ENCODE measurements at regions not wholly inside any gene's neighbourhood (a gene's known extent, or its start where the extent isn't known, plus 50 kb on each side); places are given as distances from the start of the nearest gene placed in this dataset.

- FAIRE-seq (no peak), DNase-seq (ENCODE audit: low spot score) (no peak)
Measured at GRCh38 chrX:134173541-134174272, 63.3 kb upstream of the CCDC160 start.

DNA sequence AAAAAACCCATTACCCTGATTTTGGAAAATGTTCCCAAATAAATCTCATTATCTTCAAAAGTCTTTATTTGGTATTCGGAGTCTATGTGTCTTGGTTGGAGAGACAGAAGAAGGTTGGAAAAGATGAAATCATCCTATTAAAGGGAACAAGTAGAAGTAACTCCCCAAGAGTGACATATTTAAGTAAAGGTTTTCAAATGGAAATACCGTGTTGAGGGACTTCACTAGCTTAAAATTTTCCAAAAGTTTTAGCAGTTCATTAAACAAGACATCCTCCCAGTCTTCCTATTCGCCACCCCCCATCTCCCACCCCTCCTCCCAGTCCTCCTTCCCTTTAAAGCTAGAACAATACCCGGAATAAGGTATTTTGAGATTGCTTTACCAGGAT is 62.7 kb upstream of the CCDC160 start:
- DNase-seq (ENCODE audit: low spot score) = no peak
- no peak for FAIRE-seq

- no peak for FAIRE-seq
- DNase-seq (ENCODE audit: low spot score) = no peak
Measured at GRCh38 chrX:134174859-134175258, 62.1 kb upstream of the CCDC160 start.

GRCh38 chrX:134177527-134177926 is 59.5 kb upstream of the CCDC160 start:
- FAIRE-seq (no peak), DNase-seq (ENCODE audit: low spot score) (no peak)

DNA sequence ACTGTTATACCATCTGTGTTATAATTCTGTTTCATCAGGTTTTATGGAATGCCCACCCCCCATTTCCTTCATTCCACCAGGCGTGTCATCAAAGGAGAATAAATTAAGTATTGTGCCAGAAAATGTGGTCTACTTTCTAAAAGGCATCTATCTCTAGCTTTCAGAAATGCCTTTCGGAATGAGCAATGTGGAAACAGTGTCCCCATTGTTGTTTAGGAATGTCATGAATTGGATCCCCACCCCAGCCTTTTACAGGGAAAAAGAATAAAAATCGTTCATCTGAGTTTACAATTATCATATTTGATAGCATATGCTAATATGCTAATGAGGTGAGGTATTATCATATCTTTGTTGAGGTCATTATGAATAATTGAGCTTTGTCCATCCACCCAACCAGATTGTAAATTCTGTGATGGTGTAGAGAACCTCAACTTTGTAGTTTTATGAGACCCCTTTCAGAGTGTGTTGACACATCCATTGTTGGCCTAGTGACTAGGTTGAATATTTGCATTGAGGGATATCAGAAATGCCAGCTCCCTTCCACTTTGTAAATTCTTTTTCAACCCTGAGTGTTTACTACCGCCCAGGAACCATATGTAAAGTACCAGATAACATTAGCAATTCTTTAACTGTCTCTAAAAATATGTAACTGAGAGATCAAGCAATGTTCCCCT is 56.2 kb upstream of the CCDC160 start:
- no peak for FAIRE-seq

DNA sequence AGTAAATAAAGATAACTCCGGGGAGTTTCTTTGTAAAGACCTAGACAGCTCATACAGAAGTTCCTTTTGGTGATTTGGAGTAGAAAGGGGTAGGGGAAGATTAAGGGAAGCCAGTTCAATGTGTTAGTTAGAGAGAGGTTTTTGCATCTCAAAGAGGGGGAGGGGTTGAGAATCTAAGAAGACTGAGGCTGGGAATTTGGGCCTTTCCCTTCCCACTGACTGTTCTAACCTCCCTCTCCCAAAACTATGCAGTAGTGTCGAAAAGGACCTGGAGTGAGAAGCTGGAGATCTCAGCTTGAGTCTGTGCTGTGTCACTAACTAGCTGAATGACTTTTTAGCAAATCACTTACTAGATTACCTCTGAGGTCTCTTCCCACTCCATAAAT is 55.7 kb upstream of the CCDC160 start:
- FAIRE-seq = no peak
- DNase-seq (ENCODE audit: low spot score) = no peak

More for the DNA sequence above, 56.2 kb upstream of the CCDC160 start:
- DNase-seq (ENCODE audit: low spot score) = peak; percentile 5

- DNase-seq (ENCODE audit: low spot score) = no peak
- FAIRE-seq = no peak
Measured at GRCh38 chrX:134183665-134184064, 53.3 kb upstream of the CCDC160 start.

DNA sequence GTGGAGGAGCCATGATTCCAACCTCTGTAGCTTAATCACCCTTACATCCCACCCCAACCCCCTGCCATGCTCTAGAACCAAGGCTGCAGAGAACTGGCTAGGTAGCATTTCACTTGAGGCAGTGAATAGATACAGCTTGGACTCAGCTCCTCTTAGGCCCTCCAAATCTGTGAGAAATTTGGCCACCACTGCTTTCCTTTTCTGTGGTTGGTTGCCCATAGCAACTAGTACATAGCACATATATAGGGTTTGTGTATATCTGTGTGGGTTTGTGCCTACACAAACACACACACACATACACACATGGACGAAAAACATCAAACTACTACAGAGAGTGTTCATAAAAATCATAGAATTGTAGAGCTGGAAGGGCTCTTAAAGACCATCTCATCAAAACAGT is 52.0 kb upstream of the CCDC160 start:
- DNase-seq (ENCODE audit: low spot score) = no peak
- no peak for FAIRE-seq

DNA sequence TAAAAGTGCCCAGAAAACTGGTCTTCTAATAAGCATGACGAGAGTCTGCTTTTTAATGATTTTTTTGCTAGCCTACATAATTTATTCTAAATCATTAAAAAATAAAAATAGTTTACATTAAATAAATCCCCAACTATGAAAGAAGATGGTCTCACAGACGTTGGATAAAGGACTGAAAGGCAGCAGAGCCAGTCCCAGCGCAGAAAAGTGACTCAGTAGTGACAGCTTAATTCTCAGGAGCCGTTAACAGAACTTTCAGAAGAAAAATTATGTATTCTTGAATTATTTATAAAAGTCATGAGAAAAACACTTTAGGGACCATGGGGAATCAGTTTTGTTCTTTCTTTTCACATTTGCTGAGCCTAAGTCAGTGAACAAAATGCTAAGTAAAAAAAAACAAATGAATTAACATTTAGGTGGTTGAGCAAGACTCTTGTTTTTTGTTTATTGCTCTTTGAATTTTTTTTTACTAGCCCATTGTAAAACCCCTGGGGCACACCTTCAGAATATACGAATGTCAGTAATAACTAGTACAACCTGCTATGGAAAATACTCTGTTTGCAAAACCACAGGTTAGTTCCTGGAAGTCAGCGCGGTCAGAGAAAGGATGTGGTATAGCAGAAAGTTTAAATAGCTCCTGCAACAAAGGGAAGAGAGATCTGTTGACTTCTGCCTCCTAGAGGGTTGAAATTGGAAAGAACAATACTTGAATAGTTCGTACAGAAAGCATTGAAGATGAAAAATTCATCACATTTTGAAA is 50.4 kb upstream of the CCDC160 start:
- DNase-seq (ENCODE audit: low spot score) (peak; percentile 8), FAIRE-seq (no peak)
